ENCODE measurements at regions not wholly inside any gene's neighbourhood (a gene's known extent, or its start where the extent isn't known, plus 50 kb on each side); places are given as distances from the start of the nearest gene placed in this dataset.

- no peak overlapping the region for H3K27ac ChIP-seq
- 14 to 20% methylated on average over 3 of the region's 3 CpGs for WGBS, 2 donors (ENCODE audit: low coverage in 1 of 2)
- no peak for TF ChIP-seq POLR2A (IDR thresholded peaks at IDR 0.05)
- TF ChIP-seq POLR2AphosphoS5 (IDR thresholded peaks at IDR 0.05): no peak
- TF ChIP-seq EP300 (IDR thresholded peaks at IDR 0.05): no peak
- TF ChIP-seq, protein P1, sequence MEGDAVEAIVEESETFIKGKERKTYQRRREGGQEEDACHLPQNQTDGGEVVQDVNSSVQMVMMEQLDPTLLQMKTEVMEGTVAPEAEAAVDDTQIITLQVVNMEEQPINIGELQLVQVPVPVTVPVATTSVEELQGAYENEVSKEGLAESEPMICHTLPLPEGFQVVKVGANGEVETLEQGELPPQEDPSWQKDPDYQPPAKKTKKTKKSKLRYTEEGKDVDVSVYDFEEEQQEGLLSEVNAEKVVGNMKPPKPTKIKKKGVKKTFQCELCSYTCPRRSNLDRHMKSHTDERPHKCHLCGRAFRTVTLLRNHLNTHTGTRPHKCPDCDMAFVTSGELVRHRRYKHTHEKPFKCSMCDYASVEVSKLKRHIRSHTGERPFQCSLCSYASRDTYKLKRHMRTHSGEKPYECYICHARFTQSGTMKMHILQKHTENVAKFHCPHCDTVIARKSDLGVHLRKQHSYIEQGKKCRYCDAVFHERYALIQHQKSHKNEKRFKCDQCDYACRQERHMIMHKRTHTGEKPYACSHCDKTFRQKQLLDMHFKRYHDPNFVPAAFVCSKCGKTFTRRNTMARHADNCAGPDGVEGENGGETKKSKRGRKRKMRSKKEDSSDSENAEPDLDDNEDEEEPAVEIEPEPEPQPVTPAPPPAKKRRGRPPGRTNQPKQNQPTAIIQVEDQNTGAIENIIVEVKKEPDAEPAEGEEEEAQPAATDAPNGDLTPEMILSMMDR (IDR thresholded peaks at IDR 0.05): no peak
- no peaks in the 10 kb centered on the region for H3K36me3 ChIP-seq
- no peaks in the 10 kb centered on the region for H3K4me1 ChIP-seq
- no peak overlapping the region for H3K4me3 ChIP-seq
- H3K27me3 ChIP-seq: peaks cover 31% of the 10 kb centered on the region
- no peaks in the 10 kb centered on the region for H3K9me3 ChIP-seq
- ATAC-seq: no peak
Measured at GRCh38 chr20:22386306-22386623, 198.1 kb downstream of the FOXA2 start.

DNA sequence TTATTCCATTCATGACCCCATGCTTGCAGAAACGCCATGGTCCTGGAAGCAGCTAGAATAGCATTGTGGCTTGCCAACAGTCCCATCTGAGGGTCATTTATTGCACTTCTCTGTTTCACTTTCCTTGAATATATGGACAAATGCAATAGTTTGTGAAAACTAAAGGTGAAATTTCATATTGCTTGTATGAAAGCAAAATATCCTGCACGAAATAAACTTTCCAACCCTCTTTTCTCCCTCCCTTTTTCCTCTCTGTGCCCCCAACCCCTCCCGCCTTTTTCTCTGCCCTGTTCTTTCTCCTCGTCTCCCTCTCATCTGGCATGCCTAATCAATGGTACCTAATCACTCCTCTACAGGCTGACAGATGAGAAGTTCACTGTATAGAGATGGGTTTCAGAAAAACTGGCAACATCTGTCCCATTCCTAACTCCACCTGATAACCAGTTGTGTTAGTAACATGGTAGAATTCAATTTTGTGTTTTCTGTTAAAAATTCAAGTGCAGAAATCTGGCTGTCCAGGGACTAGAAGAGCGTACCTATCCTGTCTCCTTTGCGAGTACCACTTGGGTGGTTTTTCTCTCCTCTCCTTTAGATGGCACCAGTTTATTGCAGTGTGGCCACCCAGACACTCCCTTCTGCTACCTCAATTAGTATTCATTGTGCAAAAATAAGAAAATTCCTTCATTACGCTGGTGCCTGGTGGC lies 198.6 kb downstream of the FOXA2 start:
- Histone ChIP-seq H3K4me1 (no peaks in the 10 kb centered on the region), H3K27me3 (peaks cover 31% of the 10 kb centered on the region), H3K27ac (no peak overlapping the region), H3K4me3 (no peak overlapping the region), H3K9me3 (no peaks in the 10 kb centered on the region), H3K36me3 (no peaks in the 10 kb centered on the region)
- WGBS, 2 donors (ENCODE audit: low coverage in 1 of 2): 24 to 26% methylated on average over 4 to 5 of the region's 7 CpGs
- TF ChIP-seq, protein P1 (IDR thresholded peaks at IDR 0.05): no peak
- TF ChIP-seq POLR2AphosphoS5 (IDR thresholded peaks at IDR 0.05): no peak
- no peak for TF ChIP-seq POLR2A (IDR thresholded peaks at IDR 0.05)
- TF ChIP-seq EP300 (IDR thresholded peaks at IDR 0.05): no peak
- no peak for ATAC-seq

DNA sequence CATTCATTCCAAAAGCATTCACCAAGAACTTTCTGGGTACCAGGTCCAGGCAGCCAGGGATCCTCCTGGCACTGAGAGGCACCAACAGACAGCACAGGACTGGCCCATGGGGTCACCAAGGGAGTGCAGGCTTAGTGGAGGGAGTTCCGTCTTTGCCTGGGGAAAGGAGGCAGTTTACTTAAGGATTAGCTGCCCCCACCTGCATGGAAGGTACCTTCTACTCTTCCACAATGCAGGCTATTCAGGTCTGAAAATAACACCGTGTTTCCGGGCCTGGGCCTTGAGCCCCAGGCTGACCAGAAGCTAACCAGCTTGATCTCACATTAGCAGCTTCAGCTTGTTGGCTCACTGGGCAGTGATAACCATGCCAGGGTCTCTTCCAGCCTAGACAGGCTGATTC lies 199.4 kb downstream of the FOXA2 start:
- no peaks in the 10 kb centered on the region for H3K36me3 ChIP-seq
- ATAC-seq: no peak
- peaks cover 31% of the 10 kb centered on the region for H3K27me3 ChIP-seq
- no peak overlapping the region for H3K27ac ChIP-seq
- H3K9me3 ChIP-seq: no peaks in the 10 kb centered on the region
- TF ChIP-seq POLR2AphosphoS5 (IDR thresholded peaks at IDR 0.05) (no peak), EP300 (IDR thresholded peaks at IDR 0.05) (no peak), POLR2A (IDR thresholded peaks at IDR 0.05) (no peak)
- TF ChIP-seq, protein P1 (IDR thresholded peaks at IDR 0.05): no peak
- no peak overlapping the region for H3K4me3 ChIP-seq
- WGBS, 2 donors (ENCODE audit: low coverage in 1 of 2): 86% methylated on average over 2 of the region's 3 CpGs; no CpG with 5 or more reads in 1 of the 2 donors
- H3K4me1 ChIP-seq: no peaks in the 10 kb centered on the region

GRCh38 chr20:22383156-22383555 lies 201.2 kb downstream of the FOXA2 start:
- TF ChIP-seq EP300 (IDR thresholded peaks at IDR 0.05): no peak
- no peak for TF ChIP-seq POLR2A (IDR thresholded peaks at IDR 0.05)
- no peak for TF ChIP-seq POLR2AphosphoS5 (IDR thresholded peaks at IDR 0.05)
- TF ChIP-seq, protein P1 (IDR thresholded peaks at IDR 0.05): no peak
- Histone ChIP-seq H3K27me3 (peaks cover 28% of the 10 kb centered on the region), H3K36me3 (no peaks in the 10 kb centered on the region), H3K9me3 (no peaks in the 10 kb centered on the region), H3K4me1 (no peaks in the 10 kb centered on the region), H3K27ac (no peak overlapping the region), H3K4me3 (no peak overlapping the region)
- 68 to 87% methylated on average over 2 to 3 of the region's 4 CpGs for WGBS, 2 donors (ENCODE audit: low coverage in 1 of 2)
- ATAC-seq: no peak

DNA sequence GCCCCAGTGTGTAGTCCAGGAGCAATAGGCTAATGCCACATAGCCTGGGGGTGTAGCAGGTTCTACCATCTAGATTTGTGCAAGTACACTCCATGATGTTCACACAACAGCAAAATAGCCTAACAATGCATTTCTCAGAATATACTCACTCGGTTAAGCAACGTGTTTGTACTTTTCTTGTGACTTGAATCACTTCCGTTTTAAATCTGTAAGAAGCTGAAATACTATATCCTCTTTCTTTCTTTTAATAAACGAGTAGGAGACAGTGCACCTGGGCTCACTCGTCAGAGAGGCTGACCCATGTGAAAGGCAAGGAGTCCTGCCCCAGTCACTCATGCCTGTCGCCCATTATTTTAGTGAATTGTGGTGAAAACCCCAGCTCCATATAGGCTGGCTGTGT lies 201.6 kb downstream of the FOXA2 start:
- no peaks in the 10 kb centered on the region for H3K9me3 ChIP-seq
- TF ChIP-seq POLR2A (IDR thresholded peaks at IDR 0.05) (no peak), POLR2AphosphoS5 (IDR thresholded peaks at IDR 0.05) (no peak), EP300 (IDR thresholded peaks at IDR 0.05) (no peak)
- TF ChIP-seq, protein P1 (IDR thresholded peaks at IDR 0.05): no peak
- no peaks in the 10 kb centered on the region for H3K36me3 ChIP-seq
- no peak overlapping the region for H3K4me3 ChIP-seq
- no peak overlapping the region for H3K27ac ChIP-seq
- H3K27me3 ChIP-seq: peaks cover 24% of the 10 kb centered on the region
- 40 to 68% methylated on average over 4 to 5 of the region's 6 CpGs for WGBS, 2 donors (ENCODE audit: low coverage in 1 of 2)
- ATAC-seq: no peak
- no peaks in the 10 kb centered on the region for H3K4me1 ChIP-seq
